HUES64 (cell line): ENCODE measurements at regions not wholly inside any gene's neighbourhood (a gene's known extent, or its start where the extent isn't known, plus 50 kb on each side); places are given as distances from the start of the nearest gene placed in this dataset.

Experiments used
- H3K27ac ChIP-seq: 2 replicates; pipeline ENCODE4 v1.7.0; 2013; ENCODE audit warnings: low read depth, low read length, inconsistent platforms
- H3K27me3 ChIP-seq: 2 replicates; pipeline ENCODE4 v1.6.1; 2013; ENCODE audit warnings: mild to moderate bottlenecking, low read length; ENCODE audit not compliant: insufficient read depth
- H3K36me3 ChIP-seq: 2 replicates; pipeline ENCODE4 v1.6.1; 2013; ENCODE audit warnings: mild to moderate bottlenecking, low read length; ENCODE audit not compliant: insufficient read depth
- H3K4me1 ChIP-seq: 2 replicates; pipeline ENCODE4 v1.6.1; 2013; ENCODE audit warnings: mild to moderate bottlenecking, low read length, moderate library complexity; ENCODE audit not compliant: insufficient read depth
- H3K4me3 ChIP-seq: 2 replicates; pipeline ENCODE4 v1.5.1; 2013; ENCODE audit warnings: mild to moderate bottlenecking, low read length, moderate library complexity
- H3K9ac ChIP-seq: 2 replicates; pipeline ENCODE4 v1.6.1; 2013; ENCODE audit warnings: mild to moderate bottlenecking, low read depth, low read length
- H3K9me3 ChIP-seq: 2 replicates; pipeline ENCODE4 v1.6.1; 2013; ENCODE audit warnings: low read depth, low read length; ENCODE audit not compliant: insufficient read depth
- WGBS: fragments of 150-250, 120-280 bp; methylation state at CpG from one replicate; pipeline ENCODE4 v1.1.7; 2013; ENCODE audit warnings: missing lambda C conversion rate; 5-methylcytosine and 5-hydroxymethylcytosine counted together

DNA sequence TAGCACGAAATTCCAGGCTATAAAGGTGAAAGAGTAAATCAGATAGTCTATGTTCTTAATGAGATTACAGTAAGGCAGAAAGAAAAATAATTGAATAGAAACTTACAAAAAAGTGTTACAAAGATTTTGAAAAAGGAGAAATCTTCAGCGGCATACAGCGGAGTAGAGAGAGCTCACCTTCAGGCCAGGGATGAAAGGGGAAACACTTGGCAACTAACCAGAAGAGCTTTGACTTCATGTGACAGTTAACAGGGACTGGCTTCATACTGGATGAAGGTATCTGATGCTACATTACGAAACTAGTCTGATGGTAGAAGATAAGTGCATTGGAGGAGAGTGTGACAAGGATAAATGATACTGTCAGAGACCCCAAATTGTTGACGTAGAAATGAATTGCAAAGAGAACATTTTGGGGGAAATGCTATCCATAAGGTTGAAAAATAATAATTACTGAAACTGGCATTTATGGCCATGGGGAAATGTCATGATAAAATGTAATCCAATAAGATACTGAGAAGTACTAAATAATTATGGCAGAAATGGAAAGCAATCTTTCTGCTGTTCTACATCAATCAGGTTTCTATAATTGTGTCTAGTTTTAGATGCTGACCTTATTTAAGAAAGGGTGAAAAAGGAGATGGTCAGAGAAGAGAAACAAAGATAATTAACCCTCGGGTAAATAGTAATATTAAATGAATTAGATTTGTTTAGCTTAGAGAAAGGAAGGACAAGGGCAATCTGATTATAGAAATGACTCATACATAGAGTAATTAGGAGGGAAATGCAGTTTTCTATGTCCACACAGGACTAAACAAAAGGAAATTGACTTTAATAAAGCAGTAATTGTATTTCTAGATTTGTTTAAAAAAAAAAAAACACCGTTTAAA lies 808.7 kb downstream of the NCAM2 start:
- H3K4me1 ChIP-seq: peaks cover 6% of the 10 kb centered on the region; the same call in 1 of the 2 replicates
- no peaks in the 10 kb centered on the region for H3K9me3 ChIP-seq
- H3K27me3 ChIP-seq: no peaks in the 10 kb centered on the region
- H3K27ac ChIP-seq: no peak overlapping the region
- 94% methylated on average over 7 of the region's 7 CpGs for WGBS
- no peak overlapping the region for H3K9ac ChIP-seq
- no peaks in the 10 kb centered on the region for H3K36me3 ChIP-seq
- no peak overlapping the region for H3K4me3 ChIP-seq

- Histone ChIP-seq H3K4me3 (no peak overlapping the region), H3K9me3 (no peaks in the 10 kb centered on the region), H3K27me3 (no peaks in the 10 kb centered on the region), H3K36me3 (no peaks in the 10 kb centered on the region), H3K4me1 (0 out of 2 replicates have a peak, but pooled peaks cover under 1% of the 10 kb centered on the region), H3K9ac (no peak overlapping the region), H3K27ac (no peak overlapping the region)
- WGBS: 89% methylated on average over 1 of the region's 1 CpG
Measured at GRCh38 chr21:21807598-21807903, 809.3 kb downstream of the NCAM2 start.

DNA sequence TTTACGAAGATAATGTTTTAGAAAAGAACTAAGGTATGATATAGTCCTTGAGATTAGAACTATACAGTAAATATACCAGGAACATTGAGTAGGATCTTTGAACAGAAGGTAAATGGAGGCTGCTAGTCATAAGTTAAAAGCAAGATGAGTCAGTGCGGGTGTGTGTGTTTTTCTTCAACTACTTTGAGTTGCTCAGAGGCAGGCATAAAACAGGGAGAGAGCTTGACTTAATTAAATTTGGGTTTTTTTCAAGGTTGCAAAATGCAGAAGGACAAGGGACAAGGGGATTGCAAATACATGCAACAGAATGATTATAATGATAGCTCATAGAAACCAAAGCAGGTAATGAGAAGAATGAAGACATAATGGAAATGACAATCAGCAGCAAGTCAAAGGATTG lies 815.1 kb downstream of the NCAM2 start:
- Histone ChIP-seq H3K36me3 (no peaks in the 10 kb centered on the region), H3K4me3 (no peak overlapping the region), H3K27ac (no peak overlapping the region), H3K27me3 (no peaks in the 10 kb centered on the region), H3K9ac (no peak overlapping the region), H3K4me1 (no peaks in the 10 kb centered on the region), H3K9me3 (no peaks in the 10 kb centered on the region)
- WGBS: 91% methylated on average over 1 of the region's 2 CpGs

GRCh38 chr21:21813934-21814333 lies 815.7 kb downstream of the NCAM2 start:
- Histone ChIP-seq H3K27ac (no peak overlapping the region), H3K4me1 (no peaks in the 10 kb centered on the region), H3K9me3 (no peaks in the 10 kb centered on the region), H3K9ac (no peak overlapping the region), H3K27me3 (no peaks in the 10 kb centered on the region), H3K36me3 (no peaks in the 10 kb centered on the region), H3K4me3 (no peak overlapping the region)

DNA sequence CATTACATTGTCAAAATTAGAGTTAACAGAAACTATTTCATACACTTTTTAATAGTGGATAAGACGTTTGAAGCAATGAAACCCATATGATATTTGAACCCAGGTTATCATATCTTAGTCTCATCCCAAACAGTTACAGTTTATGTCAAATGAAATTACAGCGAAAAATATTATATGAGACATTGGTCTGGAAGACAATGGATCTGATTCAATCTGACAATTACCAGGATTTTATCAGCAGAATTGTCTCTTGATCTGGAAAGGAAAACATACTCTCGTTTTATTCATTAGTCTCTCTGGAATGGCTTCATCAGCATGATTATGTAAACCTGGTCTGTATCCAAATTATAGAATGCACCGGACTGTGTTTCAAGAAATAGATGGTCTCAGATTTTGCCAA lies 818.6 kb downstream of the NCAM2 start:
- Histone ChIP-seq H3K27me3 (no peaks in the 10 kb centered on the region), H3K9ac (no peak overlapping the region), H3K27ac (no peak overlapping the region), H3K4me1 (no peaks in the 10 kb centered on the region), H3K4me3 (no peak overlapping the region), H3K36me3 (no peaks in the 10 kb centered on the region), H3K9me3 (no peaks in the 10 kb centered on the region)
- WGBS: 91% methylated on average over 4 of the region's 4 CpGs

GRCh38 chr21:21818898-21819297 lies 820.7 kb downstream of the NCAM2 start:
- H3K9me3 ChIP-seq: no peaks in the 10 kb centered on the region
- no peaks in the 10 kb centered on the region for H3K27me3 ChIP-seq
- H3K9ac ChIP-seq: no peak overlapping the region
- no peak overlapping the region for H3K4me3 ChIP-seq
- WGBS: 98% methylated on average over 2 of the region's 2 CpGs
- no peaks in the 10 kb centered on the region for H3K4me1 ChIP-seq
- H3K27ac ChIP-seq: no peak overlapping the region
- H3K36me3 ChIP-seq: no peaks in the 10 kb centered on the region

DNA sequence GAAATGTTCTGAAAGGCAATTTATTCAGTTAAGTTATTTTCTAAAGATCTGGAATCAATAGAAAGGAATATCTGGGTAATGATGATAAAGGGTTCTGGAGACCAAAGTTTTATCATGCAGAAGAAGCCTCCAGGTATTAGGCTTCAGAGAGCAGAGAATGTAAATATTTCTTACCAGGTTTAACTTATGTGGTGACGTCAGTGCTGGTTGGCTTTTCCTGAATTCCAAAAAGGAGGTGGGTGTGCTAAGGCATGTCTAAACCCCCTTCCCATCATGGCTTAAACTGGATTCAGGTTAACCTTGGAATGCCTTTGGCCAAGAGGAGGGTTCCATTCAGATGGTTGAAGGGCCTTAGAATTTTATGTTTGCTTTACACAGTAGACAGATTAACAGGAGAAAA lies 829.9 kb downstream of the NCAM2 start:
- H3K9ac ChIP-seq: no peak overlapping the region
- no peak overlapping the region for H3K4me3 ChIP-seq
- no peaks in the 10 kb centered on the region for H3K9me3 ChIP-seq
- H3K27ac ChIP-seq: no peak overlapping the region
- no peaks in the 10 kb centered on the region for H3K4me1 ChIP-seq
- 94% methylated on average over 1 of the region's 1 CpG for WGBS
- no peaks in the 10 kb centered on the region for H3K27me3 ChIP-seq
- no peaks in the 10 kb centered on the region for H3K36me3 ChIP-seq

DNA sequence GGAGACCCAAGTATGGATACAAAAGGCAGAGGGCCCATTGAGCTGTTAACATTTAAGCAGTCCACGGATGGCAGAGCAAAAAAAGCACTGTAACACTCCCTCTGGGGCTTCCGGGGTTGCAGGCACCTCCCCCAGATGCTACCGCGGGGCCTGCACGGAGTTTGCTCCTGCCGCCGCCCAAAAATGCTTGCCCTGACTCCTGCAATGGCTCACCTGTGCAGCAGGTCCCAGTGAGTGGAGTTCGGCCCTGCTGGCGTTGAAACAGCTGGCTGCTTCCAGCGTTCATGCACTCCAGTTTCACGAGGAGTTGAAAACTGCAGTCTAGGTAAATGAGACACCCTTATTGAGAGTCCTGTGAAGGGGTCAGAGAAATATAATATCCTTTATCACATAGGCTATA lies 832.8 kb downstream of the NCAM2 start:
- Histone ChIP-seq H3K4me3 (no peak overlapping the region), H3K27ac (no peak overlapping the region), H3K36me3 (no peaks in the 10 kb centered on the region), H3K27me3 (no peaks in the 10 kb centered on the region), H3K9ac (no peak overlapping the region), H3K9me3 (no peaks in the 10 kb centered on the region), H3K4me1 (no peaks in the 10 kb centered on the region)
- WGBS: 96% methylated on average over 11 of the region's 11 CpGs

- Histone ChIP-seq H3K4me1 (peaks cover 8% of the 10 kb centered on the region), H3K36me3 (no peaks in the 10 kb centered on the region), H3K4me3 (no peak overlapping the region), H3K27ac (no peak overlapping the region), H3K9ac (no peak overlapping the region), H3K27me3 (no peaks in the 10 kb centered on the region), H3K9me3 (0 out of 2 replicates have a peak, but pooled peaks cover 3% of the 10 kb centered on the region)
- 90% methylated on average over 1 of the region's 1 CpG for WGBS
Measured at GRCh38 chr21:21845901-21846300, 847.7 kb downstream of the NCAM2 start.

DNA sequence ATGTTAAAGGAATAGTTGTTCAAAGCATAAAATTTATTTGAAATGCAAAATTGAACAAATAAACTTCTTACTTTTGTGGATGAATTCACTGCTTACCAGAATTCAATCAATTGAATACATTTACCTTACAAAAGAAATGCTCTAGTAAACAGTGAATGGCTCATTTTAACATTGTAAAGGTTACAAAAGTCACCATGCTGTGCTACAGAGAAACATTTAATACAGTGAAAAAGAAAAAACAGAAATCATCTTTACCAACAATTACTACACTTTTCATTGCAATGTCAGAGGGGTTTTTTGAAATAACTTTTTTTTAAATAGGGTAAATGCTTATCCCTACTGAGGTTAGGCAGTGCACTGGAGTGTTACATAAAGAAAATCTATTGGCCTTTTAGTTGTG lies 853.0 kb downstream of the NCAM2 start:
- H3K4me1 ChIP-seq: peaks cover 36% of the 10 kb centered on the region
- no peaks in the 10 kb centered on the region for H3K27me3 ChIP-seq
- H3K36me3 ChIP-seq: no peaks in the 10 kb centered on the region
- H3K9me3 ChIP-seq: peaks cover 5% of the 10 kb centered on the region; the same call in 1 of the 2 replicates
- peak overlapping the region; percentile 77 for H3K27ac ChIP-seq
- peak overlapping the region; percentile 16; the same call in 1 of the 2 replicates for H3K9ac ChIP-seq
- H3K4me3 ChIP-seq: 0 out of 2 replicates have a peak overlapping the region, but pooled peaks have one; percentile 13

- Histone ChIP-seq H3K4me1 (peaks cover 36% of the 10 kb centered on the region), H3K9me3 (peaks cover 5% of the 10 kb centered on the region; the same call in 1 of the 2 replicates), H3K27ac (peak overlapping the region; percentile 77), H3K9ac (peak overlapping the region; percentile 16; the same call in 1 of the 2 replicates), H3K4me3 (0 out of 2 replicates have a peak overlapping the region, but pooled peaks have one; percentile 13), H3K27me3 (no peaks in the 10 kb centered on the region), H3K36me3 (no peaks in the 10 kb centered on the region)
- WGBS: 80% methylated on average over 1 of the region's 3 CpGs
Measured at GRCh38 chr21:21851657-21852056, 853.4 kb downstream of the NCAM2 start.
